Peyer's patch (tissue), 4 donors: ENCODE measurements at regions not wholly inside any gene's neighbourhood (a gene's known extent, or its start where the extent isn't known, plus 50 kb on each side); places are given as distances from the start of the nearest gene placed in this dataset.

ENCODE experiments used
- POLR2A ChIP-seq, 2 donors: fragments of 450-650 bp; IDR thresholded peaks; one replicate each; pipeline ENCODE4 v1.5.1; 2017; ENCODE audit warnings: antibody characterized with exemption in 2 of 2, mild to moderate bottlenecking in 2 of 2, moderate library complexity in 2 of 2
- TF ChIP-seq, protein P1 (sequence below), 6 experiments: fragments of 450-650 bp in 4 of 6; fragments of 200-600 bp in 2 of 6; sonication (generic) in 1 of 6; IDR thresholded peaks; one replicate each; pipeline ENCODE4 v1.5.1; 2017 to 2019; ENCODE audit warnings: antibody characterized with exemption in 6 of 6, mild to moderate bottlenecking in 3 of 6, moderate library complexity in 1 of 6

DNA sequence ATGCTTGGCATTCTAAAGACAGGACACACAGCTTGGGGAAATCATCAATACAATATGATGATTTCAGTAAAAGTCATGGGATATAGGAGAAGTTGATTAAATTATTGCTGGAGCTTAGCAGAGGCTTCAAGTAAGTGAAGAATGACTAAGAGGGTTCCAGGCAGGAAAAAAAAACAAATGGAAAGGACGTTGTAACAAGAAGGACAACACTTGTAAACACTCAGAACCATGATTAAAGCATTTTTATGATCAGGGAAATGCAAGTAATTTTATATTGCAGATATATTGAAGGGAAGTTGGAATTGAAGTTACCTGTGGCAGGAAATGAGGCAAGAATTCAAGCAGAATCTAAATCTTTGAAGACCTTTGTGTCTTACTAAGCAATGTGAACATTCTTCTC, 602.7 kb upstream of the NEGR1 start:
- no peak for TF ChIP-seq POLR2A (IDR thresholded peaks at IDR 0.05)
- TF ChIP-seq, protein P1, sequence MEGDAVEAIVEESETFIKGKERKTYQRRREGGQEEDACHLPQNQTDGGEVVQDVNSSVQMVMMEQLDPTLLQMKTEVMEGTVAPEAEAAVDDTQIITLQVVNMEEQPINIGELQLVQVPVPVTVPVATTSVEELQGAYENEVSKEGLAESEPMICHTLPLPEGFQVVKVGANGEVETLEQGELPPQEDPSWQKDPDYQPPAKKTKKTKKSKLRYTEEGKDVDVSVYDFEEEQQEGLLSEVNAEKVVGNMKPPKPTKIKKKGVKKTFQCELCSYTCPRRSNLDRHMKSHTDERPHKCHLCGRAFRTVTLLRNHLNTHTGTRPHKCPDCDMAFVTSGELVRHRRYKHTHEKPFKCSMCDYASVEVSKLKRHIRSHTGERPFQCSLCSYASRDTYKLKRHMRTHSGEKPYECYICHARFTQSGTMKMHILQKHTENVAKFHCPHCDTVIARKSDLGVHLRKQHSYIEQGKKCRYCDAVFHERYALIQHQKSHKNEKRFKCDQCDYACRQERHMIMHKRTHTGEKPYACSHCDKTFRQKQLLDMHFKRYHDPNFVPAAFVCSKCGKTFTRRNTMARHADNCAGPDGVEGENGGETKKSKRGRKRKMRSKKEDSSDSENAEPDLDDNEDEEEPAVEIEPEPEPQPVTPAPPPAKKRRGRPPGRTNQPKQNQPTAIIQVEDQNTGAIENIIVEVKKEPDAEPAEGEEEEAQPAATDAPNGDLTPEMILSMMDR (IDR thresholded peaks at IDR 0.05): no peak
